ENCODE measurements at regions not wholly inside any gene's neighbourhood (a gene's known extent, or its start where the extent isn't known, plus 50 kb on each side); places are given as distances from the start of the nearest gene placed in this dataset.
"Not testable (repeated sequence)": the region's sequence is repeated elsewhere in the genome, so short reads cannot be mapped to it uniquely, and the experiment has no call there.

GRCh38 chr7:29637374-29637773, 73.7 kb downstream of the PRR15 start:
- Mint-ChIP-seq H3K4me3 (ENCODE audit: low read depth) (no peak overlapping the region), H3K9me3 (ENCODE audit: low read depth) (no peaks in the 10 kb centered on the region), H3K36me3 (ENCODE audit: insufficient read depth) (no peaks in the 10 kb centered on the region), H3K27me3 (no peaks in the 10 kb centered on the region), H3K27ac (no peak overlapping the region), H3K4me1 (ENCODE audit: low read depth) (no peaks in the 10 kb centered on the region)
- no peak for DNase-seq (ENCODE audit: low spot score, unreplicated experiment)
- TF ChIP-seq, protein P1, sequence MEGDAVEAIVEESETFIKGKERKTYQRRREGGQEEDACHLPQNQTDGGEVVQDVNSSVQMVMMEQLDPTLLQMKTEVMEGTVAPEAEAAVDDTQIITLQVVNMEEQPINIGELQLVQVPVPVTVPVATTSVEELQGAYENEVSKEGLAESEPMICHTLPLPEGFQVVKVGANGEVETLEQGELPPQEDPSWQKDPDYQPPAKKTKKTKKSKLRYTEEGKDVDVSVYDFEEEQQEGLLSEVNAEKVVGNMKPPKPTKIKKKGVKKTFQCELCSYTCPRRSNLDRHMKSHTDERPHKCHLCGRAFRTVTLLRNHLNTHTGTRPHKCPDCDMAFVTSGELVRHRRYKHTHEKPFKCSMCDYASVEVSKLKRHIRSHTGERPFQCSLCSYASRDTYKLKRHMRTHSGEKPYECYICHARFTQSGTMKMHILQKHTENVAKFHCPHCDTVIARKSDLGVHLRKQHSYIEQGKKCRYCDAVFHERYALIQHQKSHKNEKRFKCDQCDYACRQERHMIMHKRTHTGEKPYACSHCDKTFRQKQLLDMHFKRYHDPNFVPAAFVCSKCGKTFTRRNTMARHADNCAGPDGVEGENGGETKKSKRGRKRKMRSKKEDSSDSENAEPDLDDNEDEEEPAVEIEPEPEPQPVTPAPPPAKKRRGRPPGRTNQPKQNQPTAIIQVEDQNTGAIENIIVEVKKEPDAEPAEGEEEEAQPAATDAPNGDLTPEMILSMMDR (IDR thresholded peaks at IDR 0.05; ENCODE audit: unreplicated experiment), result no peak

- H3K27me3 Mint-ChIP-seq; H3K27ac Mint-ChIP-seq; DNase-seq (ENCODE audit: low spot score, unreplicated experiment); H3K9me3 Mint-ChIP-seq (ENCODE audit: low read depth); H3K4me3 Mint-ChIP-seq (ENCODE audit: low read depth); H3K4me1 Mint-ChIP-seq (ENCODE audit: low read depth); H3K36me3 Mint-ChIP-seq (ENCODE audit: insufficient read depth): not testable (repeated sequence)
These were observed 75.2 kb downstream of the PRR15 start for GRCh38 chr7:29638841-29639240.

DNA sequence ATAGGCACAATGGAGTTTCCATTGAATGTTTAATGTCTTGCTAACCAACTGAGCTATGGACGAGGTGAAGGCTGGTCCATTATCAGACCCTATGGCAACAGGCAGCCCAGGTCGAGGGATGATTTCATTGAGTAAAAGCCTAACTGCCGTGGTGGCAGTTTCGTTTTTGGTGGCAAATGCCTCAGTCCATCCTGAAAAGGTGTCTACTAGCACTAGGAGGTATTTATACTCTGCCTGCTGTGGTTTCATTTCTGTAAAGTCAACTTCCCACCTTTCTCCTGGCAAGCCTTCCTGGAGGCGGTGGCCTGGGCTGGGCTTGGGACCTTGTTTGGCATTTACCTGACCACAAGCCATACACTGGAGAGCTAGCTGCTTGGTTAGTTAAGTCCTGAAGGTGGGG, 75.8 kb downstream of the PRR15 start:
- no peaks in the 10 kb centered on the region for H3K27me3 Mint-ChIP-seq
- TF ChIP-seq, protein P1 (IDR thresholded peaks at IDR 0.05; ENCODE audit: unreplicated experiment), result no peak
- no peak overlapping the region for H3K27ac Mint-ChIP-seq
- no peaks in the 10 kb centered on the region for H3K9me3 Mint-ChIP-seq (ENCODE audit: low read depth)
- H3K36me3 Mint-ChIP-seq (ENCODE audit: insufficient read depth), result no peaks in the 10 kb centered on the region
- no peaks in the 10 kb centered on the region for H3K4me1 Mint-ChIP-seq (ENCODE audit: low read depth)
- no peak overlapping the region for H3K4me3 Mint-ChIP-seq (ENCODE audit: low read depth)
- no peak for DNase-seq (ENCODE audit: low spot score, unreplicated experiment)

DNA sequence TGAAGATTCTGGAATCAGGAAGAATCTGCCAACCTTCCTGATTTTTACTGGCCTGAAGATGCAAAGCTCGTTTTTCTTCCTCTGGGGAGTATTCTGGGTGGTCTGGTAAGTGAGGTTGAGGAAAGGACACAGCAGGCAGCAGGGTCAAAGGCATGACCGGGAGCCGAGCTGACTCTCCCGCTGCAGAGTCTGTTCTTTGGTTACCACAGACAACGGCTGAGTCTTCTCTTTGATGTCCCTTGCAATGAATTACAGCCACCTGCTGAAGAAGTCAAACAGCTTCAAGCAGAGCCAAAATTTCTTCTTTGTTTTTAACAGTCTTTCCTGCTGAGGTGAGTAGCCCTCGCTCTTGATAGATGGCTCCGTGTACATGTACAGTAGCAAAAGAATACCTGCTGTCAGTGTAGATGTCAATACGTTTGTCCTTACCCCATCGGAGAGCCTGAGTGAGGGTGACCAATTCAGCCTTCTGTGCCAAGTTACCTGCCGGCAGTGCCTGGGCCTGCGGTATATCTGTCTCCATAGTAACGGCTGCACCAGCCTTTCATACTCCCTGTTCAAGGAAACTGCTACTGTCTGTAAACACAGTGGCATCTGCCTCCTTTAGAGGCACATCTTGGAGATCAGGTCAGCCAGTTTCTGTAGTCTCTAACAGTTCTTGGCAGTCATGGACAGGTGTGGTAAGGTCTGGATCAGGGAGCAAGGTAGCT, 76.4 kb downstream of the PRR15 start:
- H3K4me3 Mint-ChIP-seq (ENCODE audit: low read depth), result no peak overlapping the region
- TF ChIP-seq, protein P1 (IDR thresholded peaks at IDR 0.05; ENCODE audit: unreplicated experiment), result no peak
- H3K36me3 Mint-ChIP-seq (ENCODE audit: insufficient read depth), result no peaks in the 10 kb centered on the region
- DNase-seq (ENCODE audit: low spot score, unreplicated experiment), result no peak
- no peak overlapping the region for H3K27ac Mint-ChIP-seq
- no peaks in the 10 kb centered on the region for H3K4me1 Mint-ChIP-seq (ENCODE audit: low read depth)
- H3K27me3 Mint-ChIP-seq, result no peaks in the 10 kb centered on the region
- no peaks in the 10 kb centered on the region for H3K9me3 Mint-ChIP-seq (ENCODE audit: low read depth)

DNA sequence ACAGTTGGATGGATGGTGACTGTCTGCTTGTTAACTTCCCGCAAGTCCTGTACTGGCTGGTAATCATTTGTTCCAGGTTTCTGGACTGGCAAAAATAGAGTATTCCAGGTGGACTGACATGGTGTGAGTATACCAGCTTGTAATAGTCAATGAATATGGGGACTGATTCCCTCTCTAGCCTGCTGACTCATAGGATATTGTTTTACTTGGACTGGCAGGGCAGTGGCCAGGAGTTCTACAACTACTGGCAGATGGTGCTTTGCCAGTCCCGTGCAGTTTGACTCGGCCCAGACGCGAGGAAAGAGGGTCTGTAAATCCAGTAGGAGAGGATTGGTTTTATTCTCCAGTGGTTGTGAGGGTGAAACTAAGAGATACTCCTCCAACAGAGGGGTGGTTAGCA, 78.0 kb downstream of the PRR15 start:
- no peaks in the 10 kb centered on the region for H3K27me3 Mint-ChIP-seq
- no peak overlapping the region for H3K27ac Mint-ChIP-seq

More for the DNA sequence above, 78.0 kb downstream of the PRR15 start:
- Mint-ChIP-seq H3K4me3 (ENCODE audit: low read depth) (no peak overlapping the region), H3K9me3 (ENCODE audit: low read depth) (no peaks in the 10 kb centered on the region), H3K4me1 (ENCODE audit: low read depth) (no peaks in the 10 kb centered on the region), H3K36me3 (ENCODE audit: insufficient read depth) (no peaks in the 10 kb centered on the region)
- no peak for DNase-seq (ENCODE audit: low spot score, unreplicated experiment)
- TF ChIP-seq, protein P1 (IDR thresholded peaks at IDR 0.05; ENCODE audit: unreplicated experiment), result no peak

Measured in progenitor cell of endocrine pancreas (in vitro differentiated cells).